Ishikawa (cell line): ENCODE measurements at regions not wholly inside any gene's neighbourhood (a gene's known extent, or its start where the extent isn't known, plus 50 kb on each side); places are given as distances from the start of the nearest gene placed in this dataset.

ENCODE experiments used
- CEBPB ChIP-seq: IDR thresholded peaks from 2 replicates; pipeline ENCODE4 v1.6.1; 2012
- CREB1 ChIP-seq: IDR thresholded peaks from 2 replicates; pipeline ENCODE4 v1.6.1; 2012; ENCODE audit warnings: low read depth
- EGR1 ChIP-seq: IDR thresholded peaks from 2 replicates; pipeline ENCODE4 v1.6.1; 2012
- EP300 ChIP-seq: IDR thresholded peaks from 2 replicates; pipeline ENCODE4 v1.6.1; 2012; ENCODE audit warnings: borderline replicate concordance
- FOXM1 ChIP-seq: IDR thresholded peaks from 2 replicates; pipeline ENCODE4 v1.6.1; 2012; ENCODE audit warnings: low read depth, borderline replicate concordance
- MAX ChIP-seq: IDR thresholded peaks from 2 replicates; pipeline ENCODE4 v1.6.1; 2012
- NFIC ChIP-seq: IDR thresholded peaks from 2 replicates; pipeline ENCODE4 v1.6.1; 2012
- RAD21 ChIP-seq: IDR thresholded peaks from 2 replicates; pipeline ENCODE4 v1.6.1; 2012; ENCODE audit warnings: low read depth
- REST ChIP-seq: IDR thresholded peaks from 2 replicates; pipeline ENCODE4 v1.6.1; 2012; ENCODE audit warnings: low read depth, mild to moderate bottlenecking
- TAF1 ChIP-seq: IDR thresholded peaks from 2 replicates; pipeline ENCODE4 v1.6.1; 2012; ENCODE audit warnings: low read depth, mild to moderate bottlenecking
- TCF12 ChIP-seq: IDR thresholded peaks from 2 replicates; pipeline ENCODE4 v1.6.1; 2012; ENCODE audit warnings: low read depth
- TEAD4 ChIP-seq: IDR thresholded peaks from 2 replicates; pipeline ENCODE4 v1.6.1; 2012
- USF1 ChIP-seq: IDR thresholded peaks from 2 replicates; pipeline ENCODE4 v1.6.1; 2012
- YY1 ChIP-seq: IDR thresholded peaks from 2 replicates; pipeline ENCODE4 v1.6.1; 2012; ENCODE audit warnings: low read depth
- ZBTB7A ChIP-seq: IDR thresholded peaks from 2 replicates; pipeline ENCODE4 v1.6.1; 2012; ENCODE audit warnings: low read depth

- TF ChIP-seq CREB1, result no peak
- TF ChIP-seq REST, result no peak
- no peak for TF ChIP-seq EGR1
- TF ChIP-seq CEBPB, result no peak
- TF ChIP-seq TCF12, result no peak
- TF ChIP-seq NFIC, result no peak
- TF ChIP-seq USF1, result no peak
- TF ChIP-seq ZBTB7A, result no peak
- no peak for TF ChIP-seq MAX
- TF ChIP-seq YY1, result no peak
- no peak for TF ChIP-seq RAD21
- no peak for TF ChIP-seq TAF1
- TF ChIP-seq EP300, result no peak
- no peak for TF ChIP-seq TEAD4
- TF ChIP-seq FOXM1, result no peak
Observed at GRCh38 chrX:2583194-2584162, 82.7 kb upstream of the DHRSX start.

GRCh38 chrX:2582667-2583066 is 81.9 kb upstream of the DHRSX start:
- TF ChIP-seq EGR1 (no peak), RAD21 (no peak), USF1 (no peak), EP300 (no peak), FOXM1 (no peak), ZBTB7A (no peak), MAX (no peak), NFIC (no peak), REST (no peak)

GRCh38 chrX:2581296-2581695 is 80.5 kb upstream of the DHRSX start:
- TF ChIP-seq FOXM1, result no peak
- TF ChIP-seq TAF1, result no peak
- no peak for TF ChIP-seq CEBPB
- no peak for TF ChIP-seq REST
- no peak for TF ChIP-seq EP300
- no peak for TF ChIP-seq CREB1
- TF ChIP-seq RAD21, result no peak
- TF ChIP-seq ZBTB7A, result no peak
- no peak for TF ChIP-seq EGR1
- no peak for TF ChIP-seq NFIC
- no peak for TF ChIP-seq MAX
- no peak for TF ChIP-seq TCF12
- TF ChIP-seq TEAD4, result no peak
- TF ChIP-seq YY1, result no peak
- TF ChIP-seq USF1, result no peak
